ENCODE measurements at regions not wholly inside any gene's neighbourhood (a gene's known extent, or its start where the extent isn't known, plus 50 kb on each side); places are given as distances from the start of the nearest gene placed in this dataset.
A peak's percentile ranks its signal among the peaks of the same experiment; 100 is the strongest.

- 33 to 39% methylated on average over 5 to 10 of the region's 10 CpGs for WGBS, 2 donors
- intact Hi-C loops (cut with DNase I) = loop anchor here (5.0 to 10.0 kb wide), 9 partner anchors 51 to 1091 kb away; partner anchors contain the start of gene EFNB1 (in 3 of the 10)
- H3K27ac ChIP-seq = peak overlapping the region in 2 of 10 donors; percentile 30 to 55
Measured at GRCh38 chrX:69285401-69285877, 120.2 kb upstream of the PJA1 start.

DNA sequence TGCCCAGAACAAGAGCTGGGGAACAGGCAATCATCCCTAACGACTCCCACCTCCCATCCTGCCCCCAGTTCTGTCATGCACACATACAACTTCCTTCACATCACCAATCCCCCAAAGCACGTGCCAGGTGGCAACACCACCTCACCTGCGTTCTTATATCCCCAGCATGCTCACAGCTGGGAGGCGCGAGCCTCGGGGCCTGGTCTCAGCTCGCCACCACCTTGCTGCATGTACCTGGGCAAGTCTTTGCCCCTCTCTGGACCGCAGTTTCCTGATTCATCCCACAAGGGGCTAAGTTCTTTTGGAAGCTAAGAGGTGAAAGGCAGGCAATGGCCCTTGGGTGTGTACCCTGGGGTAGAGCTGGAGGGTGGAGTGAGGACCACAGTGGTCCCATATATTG, 119.2 kb upstream of the PJA1 start:
- Histone ChIP-seq H3K27me3 (peaks cover 0 to 34% (median 0%) of the 10 kb centered on the region in 7 donors), H3K4me1 (peaks cover 0 to 15% (median 5%) of the 10 kb centered on the region in 9 donors), H3K4me3 (no peak overlapping the region), H3K36me3 (no peaks in the 10 kb centered on the region), H3K27ac (no peak overlapping the region), H3K9me3 (no peaks in the 10 kb centered on the region)
- DNase-seq (no peak), ATAC-seq (no peak)
- TF ChIP-seq, protein P1, sequence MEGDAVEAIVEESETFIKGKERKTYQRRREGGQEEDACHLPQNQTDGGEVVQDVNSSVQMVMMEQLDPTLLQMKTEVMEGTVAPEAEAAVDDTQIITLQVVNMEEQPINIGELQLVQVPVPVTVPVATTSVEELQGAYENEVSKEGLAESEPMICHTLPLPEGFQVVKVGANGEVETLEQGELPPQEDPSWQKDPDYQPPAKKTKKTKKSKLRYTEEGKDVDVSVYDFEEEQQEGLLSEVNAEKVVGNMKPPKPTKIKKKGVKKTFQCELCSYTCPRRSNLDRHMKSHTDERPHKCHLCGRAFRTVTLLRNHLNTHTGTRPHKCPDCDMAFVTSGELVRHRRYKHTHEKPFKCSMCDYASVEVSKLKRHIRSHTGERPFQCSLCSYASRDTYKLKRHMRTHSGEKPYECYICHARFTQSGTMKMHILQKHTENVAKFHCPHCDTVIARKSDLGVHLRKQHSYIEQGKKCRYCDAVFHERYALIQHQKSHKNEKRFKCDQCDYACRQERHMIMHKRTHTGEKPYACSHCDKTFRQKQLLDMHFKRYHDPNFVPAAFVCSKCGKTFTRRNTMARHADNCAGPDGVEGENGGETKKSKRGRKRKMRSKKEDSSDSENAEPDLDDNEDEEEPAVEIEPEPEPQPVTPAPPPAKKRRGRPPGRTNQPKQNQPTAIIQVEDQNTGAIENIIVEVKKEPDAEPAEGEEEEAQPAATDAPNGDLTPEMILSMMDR (IDR thresholded peaks at IDR 0.05) = no peak
- intact Hi-C loops (cut with DNase I) = loop anchor here in 7 of 10 donors (5.0 to 10.0 kb wide), 8 partner anchors 50 to 1090 kb away; partner anchors contain the start of gene EFNB1 (in 1 of the 7)
- 93 to 94% methylated on average over 8 of the region's 8 CpGs for WGBS, 2 donors

More at GRCh38 chrX:69285401-69285877, 120.2 kb upstream of the PJA1 start:
- TF ChIP-seq, protein P1 (IDR thresholded peaks at IDR 0.05) = no peak
- ATAC-seq (peak; percentile 45 to 88 (median 64)), DNase-seq (peak; percentile 23 to 44)
- Histone ChIP-seq H3K4me3 (peak overlapping the region; percentile 4 to 55 (median 45)), H3K27me3 (peaks cover 0 to 34% (median 0%) of the 10 kb centered on the region in 7 donors), H3K9me3 (no peaks in the 10 kb centered on the region), H3K36me3 (no peaks in the 10 kb centered on the region), H3K4me1 (peaks cover 0 to 14% (median 5%) of the 10 kb centered on the region in 9 donors)

DNA sequence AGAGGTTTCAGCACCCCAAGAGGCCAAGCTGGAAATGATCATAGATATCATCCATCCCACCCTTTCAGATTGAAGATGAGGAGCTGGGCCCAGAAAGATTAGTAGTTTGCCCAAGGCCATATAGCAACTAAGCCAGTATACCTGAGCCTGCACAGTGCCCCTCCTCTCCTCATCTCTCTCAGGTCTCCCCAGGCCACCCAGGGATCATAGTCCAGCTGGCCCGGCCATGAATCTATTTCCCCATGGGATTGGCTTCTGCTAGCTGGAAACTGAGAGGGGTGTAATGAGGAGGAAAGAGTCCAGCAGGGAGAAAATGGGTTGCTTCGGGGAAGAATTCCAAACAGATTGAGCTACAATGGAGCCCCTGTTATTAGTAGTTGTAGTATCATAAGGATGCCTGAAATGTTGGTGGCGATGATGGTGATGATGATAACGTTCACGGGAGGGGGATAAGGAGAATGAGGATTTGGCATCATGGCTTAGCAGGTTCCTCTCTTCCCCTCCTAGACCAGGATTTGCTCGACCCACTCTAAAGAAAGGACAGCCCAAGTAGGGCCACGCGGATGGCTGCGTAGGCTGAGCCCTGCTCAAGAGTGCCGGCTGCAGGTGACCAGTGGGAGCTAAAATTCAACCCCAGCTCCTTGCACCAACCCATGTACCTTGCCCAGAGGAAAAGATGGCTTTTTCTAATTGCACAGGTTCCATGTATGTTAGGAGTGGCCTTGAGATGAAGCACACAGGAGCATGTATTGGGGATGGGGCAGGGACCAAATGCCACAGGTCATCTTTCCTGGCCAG, 117.8 kb upstream of the PJA1 start:
- Histone ChIP-seq H3K9me3 (no peaks in the 10 kb centered on the region), H3K4me1 (peaks cover 0 to 19% (median 5%) of the 10 kb centered on the region in 9 donors), H3K4me3 (no peak overlapping the region), H3K27me3 (peaks cover 0 to 46% (median 0%) of the 10 kb centered on the region in 7 donors), H3K27ac (no peak overlapping the region), H3K36me3 (no peaks in the 10 kb centered on the region)
- 73 to 78% methylated on average over 10 of the region's 10 CpGs for WGBS, 2 donors
- TF ChIP-seq, protein P1 (IDR thresholded peaks at IDR 0.05) = no peak
- no peak for ATAC-seq
- intact Hi-C loops (cut with DNase I) = loop anchor here in 7 of 10 donors (5.0 to 10.0 kb wide), 8 partner anchors 48 to 1088 kb away; partner anchors contain the start of gene EFNB1 (in 1 of the 7)
- no peak for DNase-seq

DNA sequence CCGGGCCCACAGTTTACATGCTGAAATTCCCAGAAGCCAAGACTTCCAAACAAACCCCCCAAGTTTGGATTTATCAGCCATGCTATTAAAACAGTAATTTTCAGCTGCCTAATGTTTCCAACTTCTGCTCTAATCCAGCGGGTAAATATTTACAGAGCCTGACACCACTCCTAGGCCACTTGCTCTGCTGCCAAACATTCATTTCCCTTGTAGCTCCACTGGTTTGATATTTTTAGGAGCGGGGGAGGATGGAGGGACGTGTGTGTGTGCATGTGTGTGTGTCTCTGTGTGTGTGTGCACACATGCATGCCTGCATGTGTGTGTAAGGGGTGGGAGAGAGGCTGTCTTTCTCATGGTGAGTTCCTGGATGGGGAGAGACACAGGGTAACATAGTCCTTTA, 115.7 kb upstream of the PJA1 start:
- intact Hi-C loops (cut with DNase I) = loop anchor here in 7 of 10 donors (5.0 to 10.0 kb wide), 8 partner anchors 46 to 1086 kb away; partner anchors contain the start of gene EFNB1 (in 1 of the 7)
- Histone ChIP-seq H3K27me3 (peaks cover 0 to 37% (median 0%) of the 10 kb centered on the region in 7 donors), H3K27ac (peak overlapping the region in 3 of 10 donors; percentile 28 to 52 (median 35)), H3K4me1 (peaks cover 0 to 17% (median 3%) of the 10 kb centered on the region in 9 donors), H3K4me3 (no peak overlapping the region), H3K9me3 (no peaks in the 10 kb centered on the region), H3K36me3 (no peaks in the 10 kb centered on the region)
- TF ChIP-seq, protein P1 (IDR thresholded peaks at IDR 0.05) = no peak
- WGBS, 2 donors = 8 to 34% methylated on average over 4 of the region's 4 CpGs
- ATAC-seq (peak in 6 of 8 donors; percentile 29 to 77 (median 64)), DNase-seq (peak in 1 of 2 donors; percentile 37)

Measured in heart right ventricle (tissue), 16 donors.